ENCODE measurements at regions not wholly inside any gene's neighbourhood (a gene's known extent, or its start where the extent isn't known, plus 50 kb on each side); places are given as distances from the start of the nearest gene placed in this dataset.
"Not testable (repeated sequence)": the region's sequence is repeated elsewhere in the genome, so short reads cannot be mapped to it uniquely, and the experiment has no call there.

- DNase-seq: no peak
These were observed 51.9 kb upstream of the TCERG1L start for GRCh38 chr10:131363416-131363815.

GRCh38 chr10:131371571-131371970 is 60.0 kb upstream of the TCERG1L start:
- DNase-seq: no peak

DNA sequence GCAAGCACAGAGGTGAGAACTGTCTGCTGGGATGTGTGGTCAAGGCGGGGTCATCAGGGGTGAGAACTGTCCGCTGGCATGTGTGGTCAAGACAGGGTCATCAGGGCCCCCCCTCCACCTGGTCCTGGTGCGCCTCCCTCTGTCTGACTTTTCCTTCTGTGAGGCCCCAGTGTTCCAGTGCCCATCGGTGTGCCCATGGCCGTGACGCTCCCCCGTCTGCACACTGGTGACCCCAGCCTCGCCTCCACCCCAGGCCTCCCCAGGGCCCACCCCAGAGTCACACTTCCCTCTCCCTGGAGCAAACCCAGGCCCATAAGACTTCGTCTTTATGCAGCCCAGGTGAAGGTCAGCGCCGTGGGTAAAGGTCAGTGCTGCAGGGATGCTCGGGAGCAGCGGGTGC is 70.1 kb upstream of the TCERG1L start:
- DNase-seq: no peak

GRCh38 chr10:131385161-131385872 is 73.8 kb upstream of the TCERG1L start:
- not testable (repeated sequence) for DNase-seq

DNA sequence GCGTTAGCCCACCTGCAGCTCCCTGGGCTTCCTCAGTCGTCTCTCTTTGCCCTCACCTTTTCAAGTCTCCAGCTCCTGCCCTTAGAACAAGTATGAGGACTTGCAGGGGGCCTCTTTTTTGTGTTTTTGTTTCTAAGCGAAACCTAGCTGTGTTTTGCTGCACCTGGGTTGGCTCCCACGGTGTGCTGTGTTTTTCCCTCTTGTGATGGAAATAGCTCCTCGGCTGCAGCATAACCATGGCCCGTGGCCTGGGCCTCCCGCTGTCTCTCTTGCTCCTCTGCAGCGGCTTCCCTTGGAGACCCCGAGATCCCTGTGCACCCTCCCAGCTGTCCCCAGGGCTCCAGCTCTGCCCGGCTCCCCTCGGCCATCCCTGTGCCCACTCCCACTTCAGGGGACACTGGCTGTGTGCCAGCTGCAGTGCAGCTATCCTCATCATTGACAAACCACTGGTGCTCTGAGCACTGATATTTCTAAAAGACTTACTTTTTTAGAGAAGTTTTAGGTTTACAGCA is 75.6 kb upstream of the TCERG1L start:
- no peak for DNase-seq

DNA sequence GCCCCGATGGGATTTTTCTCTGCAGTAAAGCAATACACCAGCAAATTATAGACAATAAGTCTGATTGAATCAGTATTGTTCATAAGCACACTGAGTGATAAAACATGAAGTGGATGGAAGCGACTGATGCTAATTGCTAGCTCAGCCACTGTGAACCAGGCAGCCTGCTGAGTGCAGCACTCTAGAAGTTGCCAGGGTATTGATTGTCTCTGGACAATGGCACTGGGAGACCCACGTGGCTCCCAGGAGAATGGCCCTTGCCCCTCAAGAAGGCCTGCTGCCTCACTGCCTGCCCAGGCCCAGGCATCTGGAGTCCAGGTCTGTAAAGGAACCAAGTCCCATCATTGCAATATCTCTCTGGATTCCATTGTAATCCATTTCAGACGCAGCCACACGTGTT is 80.4 kb upstream of the TCERG1L start:
- no peak for DNase-seq

- no peak for DNase-seq
These were observed 84.9 kb upstream of the TCERG1L start for GRCh38 chr10:131396121-131397050.

DNA sequence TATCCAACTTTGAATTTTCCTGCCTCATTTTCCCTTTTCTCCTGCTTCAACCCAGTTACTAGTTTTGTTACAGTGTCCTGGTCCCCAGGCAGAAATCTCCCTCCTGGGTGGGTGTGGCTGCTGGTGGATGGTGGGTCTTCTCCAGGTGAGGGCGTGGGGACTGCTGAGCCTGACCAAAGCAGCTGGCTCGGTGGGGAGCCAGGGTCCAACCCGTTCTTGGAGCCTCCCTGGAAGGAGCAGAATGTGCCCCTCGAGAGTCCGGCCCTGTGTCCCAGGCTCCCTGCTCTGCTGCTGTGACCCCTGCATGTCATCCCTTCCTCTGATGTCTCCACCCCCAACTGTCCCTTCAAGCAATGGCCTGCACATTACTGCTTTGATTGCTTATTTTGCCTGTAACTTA is 86.6 kb upstream of the TCERG1L start:
- no peak for DNase-seq

DNA sequence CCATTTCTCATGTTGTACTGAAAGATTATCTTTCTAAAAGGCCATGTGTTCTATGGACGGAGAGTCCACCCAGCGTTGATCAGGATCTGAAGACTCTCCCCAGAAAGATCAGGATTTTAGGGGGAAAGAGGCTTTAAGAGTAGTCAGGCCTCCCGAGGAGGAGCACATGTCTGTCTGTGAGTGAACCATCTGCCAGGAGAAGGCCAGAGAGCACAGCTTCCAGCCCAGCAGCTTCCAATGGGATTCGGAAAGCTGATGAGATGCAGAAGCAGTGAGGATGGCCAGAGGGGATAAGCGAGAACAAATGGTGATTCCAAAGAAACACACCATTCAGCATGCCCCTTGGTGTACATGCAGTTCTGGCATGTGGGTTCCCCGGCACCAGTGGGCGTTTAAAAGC is 88.5 kb upstream of the TCERG1L start:
- no peak for DNase-seq

GRCh38 chr10:131400513-131400912 is 89.0 kb upstream of the TCERG1L start:
- no peak for DNase-seq

DNA sequence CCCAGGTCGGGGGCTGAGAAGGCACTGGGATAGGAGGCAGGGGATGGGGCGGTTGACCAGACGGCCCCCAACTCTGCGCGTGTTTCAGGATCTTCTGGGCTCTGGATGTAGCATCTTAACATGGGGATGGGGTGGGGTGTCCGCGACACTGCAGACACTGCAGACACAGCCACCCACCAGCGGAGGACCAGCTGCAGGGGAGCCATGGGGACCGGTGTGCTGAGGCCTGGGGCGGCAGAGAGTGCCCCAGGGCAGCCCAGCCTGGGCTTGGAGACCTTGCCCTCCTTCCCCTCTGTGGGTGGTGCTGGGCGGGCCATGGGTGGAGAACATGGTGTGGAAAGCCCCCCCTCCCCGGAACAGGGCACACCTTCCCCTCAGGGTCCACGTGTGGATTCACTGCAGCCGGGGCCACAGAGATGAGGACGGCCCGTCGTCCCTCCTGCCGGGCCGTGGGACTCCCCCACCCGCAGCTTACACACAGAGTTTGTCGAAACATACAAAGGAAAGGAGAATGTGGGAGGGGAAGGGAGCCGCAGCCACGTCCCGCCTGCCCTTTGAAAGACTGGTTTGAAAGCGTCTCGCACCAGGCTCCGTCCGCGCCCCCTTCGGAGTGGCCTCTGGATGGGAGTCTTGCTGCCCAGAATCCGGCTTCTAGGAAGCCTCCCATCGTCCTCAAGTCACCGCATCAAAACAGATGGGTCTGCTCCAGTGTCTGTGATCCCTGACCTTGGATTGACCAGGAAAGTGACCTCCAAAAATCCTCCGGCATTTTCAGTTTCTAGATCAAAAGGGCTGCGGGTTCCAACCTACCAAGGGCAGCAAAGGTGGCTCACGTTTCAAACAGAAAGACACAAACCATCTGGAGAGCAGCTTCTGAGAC is 91.5 kb upstream of the TCERG1L start:
- DNase-seq: no peak

DNA sequence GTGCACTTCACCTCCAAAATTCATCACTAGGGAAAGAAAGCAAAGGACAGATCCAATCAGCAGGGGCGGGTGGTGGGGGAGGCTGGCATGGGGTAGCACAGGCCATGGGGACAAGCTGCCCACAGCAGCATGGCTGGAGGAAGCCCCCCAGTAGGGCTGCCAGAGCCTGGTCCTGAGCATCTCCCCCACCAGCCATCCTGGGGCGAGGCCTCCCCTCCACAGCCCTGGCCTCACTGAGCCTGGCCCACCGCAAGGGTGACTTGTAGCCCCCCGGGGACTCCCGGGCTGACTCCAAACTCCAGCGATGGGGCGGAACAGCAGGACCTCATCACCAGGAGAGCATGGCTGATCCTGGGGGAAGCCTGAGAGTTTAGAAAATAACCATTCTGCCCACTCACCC is 92.4 kb upstream of the TCERG1L start:
- no peak for DNase-seq

DNA sequence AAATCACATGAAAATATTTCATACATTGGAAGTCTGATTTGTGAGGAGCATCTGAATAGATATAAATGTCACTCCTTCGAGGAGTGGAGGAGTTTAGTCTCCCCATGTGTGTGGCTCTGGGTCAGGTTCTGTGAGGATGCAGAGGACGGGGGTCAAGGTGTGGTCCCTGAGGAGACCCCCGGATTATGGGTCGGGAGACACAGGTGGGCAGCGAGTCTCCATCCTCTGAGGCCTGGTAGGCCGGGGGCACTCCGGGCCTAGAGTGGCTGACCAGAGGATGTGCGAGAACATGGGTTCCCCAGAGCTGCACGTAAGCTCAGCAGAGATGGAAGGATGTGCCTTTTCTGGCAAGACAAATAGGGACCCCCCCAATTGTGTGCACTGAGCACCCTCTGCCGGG is 93.4 kb upstream of the TCERG1L start:
- no peak for DNase-seq

- DNase-seq: no peak
These were observed 95.3 kb upstream of the TCERG1L start for GRCh38 chr10:131406676-131407392.

- no peak for DNase-seq
These were observed 107.2 kb upstream of the TCERG1L start for GRCh38 chr10:131418681-131419080.

DNA sequence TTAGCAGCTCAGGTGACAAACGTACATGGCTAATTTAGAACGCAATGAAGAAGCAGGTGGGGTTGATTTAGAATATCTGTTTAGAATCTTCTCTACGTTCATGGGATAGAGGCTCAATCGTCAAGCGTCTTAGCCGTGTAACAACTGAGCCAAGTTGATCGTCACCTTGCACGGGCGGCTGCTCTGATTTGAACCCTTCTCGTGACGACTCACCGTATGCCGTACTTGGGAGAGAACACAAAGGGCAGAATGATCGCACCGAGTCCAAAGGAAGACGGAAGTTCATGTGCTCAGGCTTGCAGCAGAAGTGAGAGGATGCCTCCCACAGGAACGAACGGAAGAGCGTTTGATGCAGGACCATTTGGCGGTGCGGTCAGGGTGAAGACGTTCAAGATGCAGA is 108.3 kb upstream of the TCERG1L start:
- no peak for DNase-seq

DNA sequence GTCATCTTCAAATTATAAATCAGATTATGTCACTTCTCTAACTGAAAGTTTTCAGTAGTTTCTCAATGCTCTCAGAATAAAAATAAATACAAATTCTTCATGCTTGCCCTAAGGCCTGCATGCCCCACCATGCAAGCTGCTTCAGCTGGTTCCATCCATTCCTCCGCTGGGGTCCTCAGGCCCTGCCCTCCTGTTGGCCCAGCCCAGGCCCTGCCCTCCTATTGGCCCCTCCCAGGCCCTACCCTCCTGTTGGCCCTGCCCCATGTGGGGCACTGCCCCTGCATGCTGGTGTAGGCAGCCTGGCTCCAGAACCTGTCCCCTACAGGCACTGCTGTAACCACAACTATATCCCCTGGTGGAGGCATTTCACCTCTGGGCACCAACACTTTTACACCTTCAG is 109.3 kb upstream of the TCERG1L start:
- no peak for DNase-seq

GRCh38 chr10:131421381-131421780 is 109.9 kb upstream of the TCERG1L start:
- no peak for DNase-seq

GRCh38 chr10:131422731-131423130 is 111.2 kb upstream of the TCERG1L start:
- DNase-seq: no peak

GRCh38 chr10:131424053-131424452 is 112.5 kb upstream of the TCERG1L start:
- DNase-seq: no peak

- no peak for DNase-seq
These were observed 113.4 kb upstream of the TCERG1L start for GRCh38 chr10:131424836-131425491.
